Esophagus (tissue), 2 donors: ENCODE measurements at regions not wholly inside any gene's neighbourhood (a gene's known extent, or its start where the extent isn't known, plus 50 kb on each side); places are given as distances from the start of the nearest gene placed in this dataset.

Experiments used
- H3K27ac ChIP-seq, 2 donors: one replicate each; pipeline ENCODE4 v1.5.1; 2013; ENCODE audit warnings: low read depth in 2 of 2, mild to moderate bottlenecking in 2 of 2, inconsistent platforms in 1 of 2, low read length in 1 of 2, moderate library complexity in 1 of 2
- H3K27me3 ChIP-seq, 2 donors: one replicate each; pipeline ENCODE4 v1.6.1; 2013; ENCODE audit warnings: low read length in 2 of 2, control low read depth in 1 of 2, mild to moderate bottlenecking in 1 of 2; ENCODE audit not compliant: insufficient read depth in 2 of 2, control insufficient read depth in 1 of 2
- H3K36me3 ChIP-seq, 2 donors: one replicate each; pipeline ENCODE4 v1.6.1; 2013; ENCODE audit warnings: low read length in 1 of 2; ENCODE audit not compliant: control insufficient read depth in 2 of 2, insufficient read depth in 2 of 2
- H3K4me1 ChIP-seq, 2 donors: one replicate each; pipeline ENCODE4 v1.6.1; 2013; ENCODE audit warnings: low read length in 1 of 2; ENCODE audit not compliant: control insufficient read depth in 2 of 2, insufficient read depth in 2 of 2
- H3K4me3 ChIP-seq, 2 donors: one replicate each; pipeline ENCODE4 v1.5.1; 2013; ENCODE audit warnings: low read length in 2 of 2, mild to moderate bottlenecking in 2 of 2, low read depth in 1 of 2, moderate library complexity in 1 of 2
- H3K9me3 ChIP-seq, 2 donors: one replicate each; pipeline ENCODE4 v1.6.1; 2013; ENCODE audit warnings: mild to moderate bottlenecking in 2 of 2, low read depth in 1 of 2, low read length in 1 of 2, moderate library complexity in 1 of 2; ENCODE audit not compliant: control insufficient read depth in 2 of 2, insufficient read depth in 1 of 2
- WGBS, 2 donors: extraction: QIAGEN DNeasy Blood & Tissue Kit; methylation state at CpG; one replicate each; pipeline ENCODE4 v1.1.7; 2013; 5-methylcytosine and 5-hydroxymethylcytosine counted together
- donor health status: healthy with polysubstance abuse.
- donor health status: Bipolar disorder and iron deficiency.

GRCh38 chr11:92894197-92894596 lies 75.3 kb upstream of the MTNR1B start:
- Histone ChIP-seq H3K4me1 (no peaks in the 10 kb centered on the region), H3K4me3 (no peak overlapping the region), H3K27ac (no peak overlapping the region), H3K27me3 (no peaks in the 10 kb centered on the region), H3K9me3 (no peaks in the 10 kb centered on the region), H3K36me3 (no peaks in the 10 kb centered on the region)
- 84 to 89% methylated on average over 3 of the region's 3 CpGs for WGBS, 2 donors

GRCh38 chr11:92897487-92897886 lies 72.0 kb upstream of the MTNR1B start:
- Histone ChIP-seq H3K4me1 (no peaks in the 10 kb centered on the region), H3K4me3 (no peak overlapping the region), H3K36me3 (no peaks in the 10 kb centered on the region), H3K9me3 (no peaks in the 10 kb centered on the region), H3K27me3 (no peaks in the 10 kb centered on the region), H3K27ac (no peak overlapping the region)
- WGBS, 2 donors = 86 to 87% methylated on average over 6 of the region's 6 CpGs

GRCh38 chr11:92902417-92902816 lies 67.0 kb upstream of the MTNR1B start:
- WGBS, 2 donors = 68 to 83% methylated on average over 1 of the region's 1 CpG
- no peaks in the 10 kb centered on the region for H3K36me3 ChIP-seq
- H3K9me3 ChIP-seq = no peaks in the 10 kb centered on the region
- H3K4me1 ChIP-seq = no peaks in the 10 kb centered on the region
- no peak overlapping the region for H3K27ac ChIP-seq
- no peaks in the 10 kb centered on the region for H3K27me3 ChIP-seq
- H3K4me3 ChIP-seq = no peak overlapping the region

- Histone ChIP-seq H3K4me1 (no peaks in the 10 kb centered on the region), H3K9me3 (no peaks in the 10 kb centered on the region), H3K4me3 (no peak overlapping the region), H3K27me3 (no peaks in the 10 kb centered on the region), H3K27ac (no peak overlapping the region), H3K36me3 (no peaks in the 10 kb centered on the region)
- WGBS, 2 donors = 60 to 61% methylated on average over 4 of the region's 4 CpGs
These were observed 61.8 kb upstream of the MTNR1B start for GRCh38 chr11:92907671-92908070.

GRCh38 chr11:92909214-92909613 lies 60.2 kb upstream of the MTNR1B start:
- H3K4me3 ChIP-seq = no peak overlapping the region
- no peaks in the 10 kb centered on the region for H3K27me3 ChIP-seq
- H3K4me1 ChIP-seq = no peaks in the 10 kb centered on the region
- H3K9me3 ChIP-seq = no peaks in the 10 kb centered on the region
- no peaks in the 10 kb centered on the region for H3K36me3 ChIP-seq
- H3K27ac ChIP-seq = no peak overlapping the region
- WGBS, 2 donors = 87 to 89% methylated on average over 5 of the region's 5 CpGs

- Histone ChIP-seq H3K9me3 (no peaks in the 10 kb centered on the region), H3K36me3 (no peaks in the 10 kb centered on the region), H3K4me3 (no peak overlapping the region), H3K27ac (no peak overlapping the region), H3K27me3 (no peaks in the 10 kb centered on the region), H3K4me1 (no peaks in the 10 kb centered on the region)
- WGBS, 2 donors = 49 to 60% methylated on average over 2 of the region's 2 CpGs
These were observed 58.0 kb upstream of the MTNR1B start for GRCh38 chr11:92911478-92911877.

GRCh38 chr11:92915551-92915950 lies 53.9 kb upstream of the MTNR1B start:
- no peaks in the 10 kb centered on the region for H3K9me3 ChIP-seq
- no peaks in the 10 kb centered on the region for H3K36me3 ChIP-seq
- H3K27me3 ChIP-seq = no peaks in the 10 kb centered on the region
- 95 to 97% methylated on average over 39 of the region's 39 CpGs for WGBS, 2 donors
- no peaks in the 10 kb centered on the region for H3K4me1 ChIP-seq
- no peak overlapping the region for H3K27ac ChIP-seq
- H3K4me3 ChIP-seq = no peak overlapping the region

- H3K27me3 ChIP-seq = no peaks in the 10 kb centered on the region
- H3K36me3 ChIP-seq = no peaks in the 10 kb centered on the region
- no peak overlapping the region for H3K4me3 ChIP-seq
- H3K27ac ChIP-seq = no peak overlapping the region
- H3K9me3 ChIP-seq = no peaks in the 10 kb centered on the region
- WGBS, 2 donors = 60 to 66% methylated on average over 4 of the region's 4 CpGs
- no peaks in the 10 kb centered on the region for H3K4me1 ChIP-seq
These were observed 53.2 kb upstream of the MTNR1B start for GRCh38 chr11:92916299-92916698.

GRCh38 chr11:92917927-92918326 lies 51.5 kb upstream of the MTNR1B start:
- H3K4me1 ChIP-seq = no peaks in the 10 kb centered on the region
- H3K4me3 ChIP-seq = no peak overlapping the region
- H3K27ac ChIP-seq = no peak overlapping the region
- H3K9me3 ChIP-seq = no peaks in the 10 kb centered on the region
- no peaks in the 10 kb centered on the region for H3K36me3 ChIP-seq
- 83 to 93% methylated on average over 1 of the region's 1 CpG for WGBS, 2 donors
- H3K27me3 ChIP-seq = no peaks in the 10 kb centered on the region

GRCh38 chr11:92919048-92919447 lies 50.4 kb upstream of the MTNR1B start:
- no peaks in the 10 kb centered on the region for H3K4me1 ChIP-seq
- no peak overlapping the region for H3K27ac ChIP-seq
- H3K27me3 ChIP-seq = no peaks in the 10 kb centered on the region
- H3K36me3 ChIP-seq = no peaks in the 10 kb centered on the region
- H3K4me3 ChIP-seq = no peak overlapping the region
- no peaks in the 10 kb centered on the region for H3K9me3 ChIP-seq
